Mucosa of rectum (tissue), 2 donors: ENCODE measurements at regions not wholly inside any gene's neighbourhood (a gene's known extent, or its start where the extent isn't known, plus 50 kb on each side); places are given as distances from the start of the nearest gene placed in this dataset.
"Not testable (repeated sequence)": the region's sequence is repeated elsewhere in the genome, so short reads cannot be mapped to it uniquely, and the experiment has no call there.

Experiments used
- H3K27ac ChIP-seq, 2 donors: one replicate each; pipeline ENCODE4 v1.7.0; 2013; ENCODE audit warnings: inconsistent platforms in 2 of 2, low read depth in 2 of 2, low read length in 2 of 2
- H3K27me3 ChIP-seq, 2 donors: one replicate each; pipeline ENCODE4 v1.7.0; 2013; ENCODE audit warnings: low read length in 2 of 2; ENCODE audit not compliant: control insufficient read depth in 2 of 2, insufficient read depth in 2 of 2
- H3K36me3 ChIP-seq, 2 donors: one replicate each; pipeline ENCODE4 v1.7.0; 2013; ENCODE audit warnings: low read length in 2 of 2; ENCODE audit not compliant: control insufficient read depth in 2 of 2, insufficient read depth in 2 of 2
- H3K4me1 ChIP-seq, 2 donors: one replicate each; pipeline ENCODE4 v1.7.0; 2013; ENCODE audit warnings: low read length in 2 of 2, mild to moderate bottlenecking in 1 of 2; ENCODE audit not compliant: control insufficient read depth in 2 of 2, insufficient read depth in 2 of 2
- H3K4me3 ChIP-seq, 2 donors: one replicate each; pipeline ENCODE4 v1.7.0; 2013; ENCODE audit warnings: low read length in 2 of 2
- H3K9ac ChIP-seq, 2 donors: one replicate each; pipeline ENCODE4 v1.7.0; 2013; ENCODE audit warnings: low read length in 2 of 2, low read depth in 1 of 2, mild to moderate bottlenecking in 1 of 2
- H3K9me3 ChIP-seq, 2 donors: one replicate each; pipeline ENCODE4 v1.7.0; 2013; ENCODE audit warnings: low read length in 2 of 2; ENCODE audit not compliant: control insufficient read depth in 2 of 2
- donor health status: healthy.
- donor health status: Normal muscosa, but diverticular disease.

- H3K36me3 ChIP-seq: no peaks in the 10 kb centered on the region
- H3K4me1 ChIP-seq: no peaks in the 10 kb centered on the region
- H3K9ac ChIP-seq: no peak overlapping the region
- H3K9me3 ChIP-seq: no peaks in the 10 kb centered on the region
- no peak overlapping the region for H3K27ac ChIP-seq
- peaks cover 0 to under 1% of the 10 kb centered on the region in 2 donors for H3K27me3 ChIP-seq
- H3K4me3 ChIP-seq: no peak overlapping the region
Measured at GRCh38 chr12:111259231-111259630, 109.7 kb downstream of the PHETA1 start.

- not testable (repeated sequence) for H3K9me3 ChIP-seq, H3K4me3 ChIP-seq, H3K36me3 ChIP-seq, H3K9ac ChIP-seq, H3K4me1 ChIP-seq, H3K27ac ChIP-seq, H3K27me3 ChIP-seq
Measured at GRCh38 chr12:111258081-111258480, 110.8 kb downstream of the PHETA1 start.

- H3K9ac ChIP-seq: no peak overlapping the region
- no peak overlapping the region for H3K27ac ChIP-seq
- no peak overlapping the region for H3K4me3 ChIP-seq
- no peaks in the 10 kb centered on the region for H3K9me3 ChIP-seq
- H3K4me1 ChIP-seq: no peaks in the 10 kb centered on the region
- no peaks in the 10 kb centered on the region for H3K36me3 ChIP-seq
- peaks cover 0 to 8% of the 10 kb centered on the region in 2 donors for H3K27me3 ChIP-seq
Measured at GRCh38 chr12:111257435-111257902, 111.4 kb downstream of the PHETA1 start.

DNA sequence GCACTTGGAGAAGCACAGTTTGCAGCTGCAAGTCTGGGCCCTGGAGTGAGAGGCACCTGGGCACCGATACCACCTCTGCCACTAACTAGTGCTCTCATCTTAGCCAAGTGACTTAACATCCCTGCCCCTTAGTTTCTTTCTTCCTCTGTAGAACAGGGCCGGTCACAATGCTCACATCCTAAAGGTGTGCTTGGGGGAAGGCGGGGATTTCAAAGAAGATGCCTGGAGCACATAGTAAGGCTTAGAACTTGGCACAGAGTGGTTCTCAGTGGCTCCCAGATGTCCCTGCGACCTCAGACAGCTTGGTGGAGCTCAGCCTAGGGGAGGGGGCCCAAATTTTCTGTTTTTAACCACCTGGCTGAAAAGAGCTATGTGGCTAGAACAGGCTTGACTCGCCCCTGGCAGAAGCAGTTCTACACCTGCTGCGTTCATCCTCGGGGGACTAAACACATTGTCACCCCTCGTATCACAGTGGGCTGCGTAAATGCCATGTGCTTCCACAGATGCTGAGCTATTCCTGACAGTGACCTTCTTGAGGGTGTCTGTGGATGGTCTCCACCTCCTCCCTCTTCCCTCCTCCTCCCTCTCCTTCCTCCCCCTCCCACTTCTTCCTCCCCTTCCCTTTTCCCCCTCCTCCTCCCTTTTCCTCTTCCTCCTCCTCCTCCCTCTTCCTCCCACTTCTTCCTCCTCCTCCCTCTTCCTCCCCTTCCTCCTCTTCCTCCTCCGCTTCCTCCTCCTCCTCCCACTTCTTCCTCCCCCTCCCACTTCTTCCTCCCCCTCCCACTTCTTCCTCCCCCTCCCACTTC lies 112.1 kb downstream of the PHETA1 start:
- Histone ChIP-seq H3K27me3 (peaks cover 0 to 8% of the 10 kb centered on the region in 2 donors), H3K4me1 (no peaks in the 10 kb centered on the region), H3K9me3 (no peaks in the 10 kb centered on the region), H3K4me3 (no peak overlapping the region), H3K9ac (no peak overlapping the region), H3K36me3 (no peaks in the 10 kb centered on the region), H3K27ac (no peak overlapping the region)

- peaks cover 0 to 8% of the 10 kb centered on the region in 2 donors for H3K27me3 ChIP-seq
- no peaks in the 10 kb centered on the region for H3K9me3 ChIP-seq
- no peaks in the 10 kb centered on the region for H3K4me1 ChIP-seq
- H3K9ac ChIP-seq: no peak overlapping the region
- H3K36me3 ChIP-seq: no peaks in the 10 kb centered on the region
- no peak overlapping the region for H3K27ac ChIP-seq
- no peak overlapping the region for H3K4me3 ChIP-seq
Measured at GRCh38 chr12:111255261-111255660, 113.6 kb downstream of the PHETA1 start.

DNA sequence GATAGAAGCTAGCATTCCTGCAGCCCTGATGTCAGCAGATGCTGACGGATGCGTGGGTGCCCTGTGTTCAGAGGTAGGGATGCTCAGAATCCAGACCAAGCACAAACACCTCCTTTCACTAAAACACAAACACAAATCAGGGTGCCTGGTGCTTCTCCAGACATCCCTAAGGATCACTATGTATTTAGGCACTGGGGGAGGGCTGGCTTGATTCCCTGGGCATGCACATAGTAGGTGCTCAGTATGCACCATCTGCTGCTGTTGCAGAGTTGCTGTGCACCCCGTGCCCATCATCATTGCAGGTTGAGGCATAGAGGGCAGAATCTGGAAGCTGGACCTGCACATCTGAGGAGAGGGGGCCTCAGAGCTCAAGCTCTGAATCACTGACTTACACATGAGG lies 114.8 kb downstream of the PHETA1 start:
- no peaks in the 10 kb centered on the region for H3K4me1 ChIP-seq

DNA sequence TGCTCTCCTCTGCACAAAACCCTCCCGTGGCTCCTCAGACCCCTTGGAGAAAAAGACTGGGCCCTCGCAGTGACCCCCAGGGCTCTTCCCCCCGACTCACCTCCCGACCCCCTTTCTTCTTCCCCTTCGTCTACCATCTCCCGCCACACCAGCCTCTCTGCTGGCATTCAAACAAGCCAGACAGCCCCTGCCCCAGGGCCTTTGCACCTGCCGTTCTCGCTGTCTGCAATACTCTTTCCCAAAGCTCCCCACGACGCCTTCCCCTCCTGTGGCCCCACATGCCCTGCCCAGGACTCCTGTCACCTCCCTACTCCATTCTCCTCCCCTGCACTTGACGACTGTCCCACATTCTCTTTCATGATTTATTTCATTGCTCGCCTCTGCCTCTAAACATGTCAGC lies 115.7 kb downstream of the PHETA1 start:
- Histone ChIP-seq H3K9me3 (no peaks in the 10 kb centered on the region), H3K27me3 (peaks cover 0 to 8% of the 10 kb centered on the region in 2 donors), H3K36me3 (no peaks in the 10 kb centered on the region), H3K4me3 (no peak overlapping the region), H3K27ac (no peak overlapping the region), H3K4me1 (no peaks in the 10 kb centered on the region), H3K9ac (no peak overlapping the region)

More for the DNA sequence above, 114.8 kb downstream of the PHETA1 start:
- H3K9me3 ChIP-seq: no peaks in the 10 kb centered on the region
- H3K27me3 ChIP-seq: peaks cover 0 to 8% of the 10 kb centered on the region in 2 donors
- no peak overlapping the region for H3K27ac ChIP-seq
- no peaks in the 10 kb centered on the region for H3K36me3 ChIP-seq
- no peak overlapping the region for H3K9ac ChIP-seq
- H3K4me3 ChIP-seq: no peak overlapping the region

DNA sequence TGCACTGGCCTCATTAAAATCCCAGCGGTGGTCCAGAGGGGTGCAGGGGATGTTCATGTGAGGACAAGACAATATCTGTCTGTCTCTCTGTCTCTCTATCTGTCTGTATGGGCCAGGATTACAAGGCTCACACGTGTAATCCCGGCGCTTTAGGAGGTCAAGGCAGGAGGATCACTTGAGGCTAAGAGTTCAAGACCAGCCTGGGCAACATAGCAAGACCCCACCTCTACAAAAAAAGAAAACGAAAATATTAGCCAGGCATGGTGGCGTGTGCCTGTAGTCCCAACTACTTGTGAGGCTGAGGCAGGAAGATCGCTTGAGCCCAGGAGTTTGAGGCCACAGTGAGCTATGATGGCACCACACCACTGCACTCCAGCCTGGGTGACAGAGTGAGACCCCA lies 117.1 kb downstream of the PHETA1 start:
- H3K4me3 ChIP-seq: no peak overlapping the region
- no peaks in the 10 kb centered on the region for H3K36me3 ChIP-seq
- no peak overlapping the region for H3K27ac ChIP-seq
- H3K9me3 ChIP-seq: no peaks in the 10 kb centered on the region
- peaks cover 0 to 8% of the 10 kb centered on the region in 2 donors for H3K27me3 ChIP-seq
- H3K9ac ChIP-seq: no peak overlapping the region
- H3K4me1 ChIP-seq: no peaks in the 10 kb centered on the region

GRCh38 chr12:111251058-111251730 lies 117.7 kb downstream of the PHETA1 start:
- Histone ChIP-seq H3K27ac (no peak overlapping the region), H3K4me1 (no peaks in the 10 kb centered on the region), H3K36me3 (no peaks in the 10 kb centered on the region), H3K9ac (no peak overlapping the region), H3K4me3 (no peak overlapping the region), H3K9me3 (no peaks in the 10 kb centered on the region), H3K27me3 (peaks cover 0 to 8% of the 10 kb centered on the region in 2 donors)

DNA sequence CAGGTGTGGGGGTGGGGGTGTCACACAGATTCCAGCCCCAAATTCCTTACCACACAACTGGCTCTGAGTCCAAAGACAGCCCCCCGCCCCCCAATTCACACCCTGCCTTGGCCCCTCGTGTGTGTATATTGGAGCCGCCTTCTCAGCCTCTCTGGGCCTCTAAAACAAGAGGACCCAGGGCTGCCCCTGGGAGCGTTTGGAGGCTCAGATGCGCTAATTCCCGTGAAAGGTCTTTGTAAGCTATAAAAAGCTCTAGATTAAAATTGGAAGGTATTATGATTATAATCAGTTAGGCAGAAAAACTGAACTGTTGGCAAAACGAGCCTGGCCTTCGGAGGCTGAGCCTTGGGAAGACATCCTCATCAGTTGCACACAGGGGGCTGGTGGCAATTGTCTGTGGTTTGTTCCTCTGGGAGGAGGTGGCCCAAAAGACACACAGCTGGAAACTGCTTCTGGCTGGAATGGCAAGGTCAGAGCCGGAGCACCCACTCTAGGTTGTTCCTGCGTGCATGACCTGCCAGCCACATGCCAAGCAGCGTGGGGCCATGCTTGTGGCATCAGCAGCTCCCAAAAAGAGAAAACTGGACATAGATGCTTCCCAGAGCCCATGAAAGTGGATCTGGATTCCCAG lies 118.5 kb downstream of the PHETA1 start:
- peaks cover 0 to 8% of the 10 kb centered on the region in 2 donors for H3K27me3 ChIP-seq
- H3K9ac ChIP-seq: no peak overlapping the region
- H3K9me3 ChIP-seq: no peaks in the 10 kb centered on the region
- no peak overlapping the region for H3K4me3 ChIP-seq
- no peaks in the 10 kb centered on the region for H3K4me1 ChIP-seq
- no peak overlapping the region for H3K27ac ChIP-seq
- H3K36me3 ChIP-seq: no peaks in the 10 kb centered on the region
